Keratinocyte (primary cell): ENCODE measurements at regions not wholly inside any gene's neighbourhood (a gene's known extent, or its start where the extent isn't known, plus 50 kb on each side); places are given as distances from the start of the nearest gene placed in this dataset.

Experiments
- DNase-seq: peaks from one replicate; pipeline ENCODE4 v3.0.0-alpha.2; 2011; ENCODE audit warnings: low read depth, missing footprints, low spot score
- FAIRE-seq: peaks from 2 replicates; lab custom pipeline; 2011; peaks lifted over from hg19 to GRCh38; lab: Jason Lieb, UNC
- H2AFZ ChIP-seq: 2 replicates; pipeline ENCODE4 v1.6.0; 2012; ENCODE audit warnings: low read length, control low read depth, inconsistent platforms; ENCODE audit not compliant: control insufficient read depth
- H3K27ac ChIP-seq: 2 replicates; pipeline ENCODE4 v1.5.1; 2011; ENCODE audit warnings: low read length; ENCODE audit not compliant: control insufficient read depth, insufficient read depth
- H3K27me3 ChIP-seq: 3 replicates; pipeline ENCODE4 v1.6.0; 2011; ENCODE audit warnings: low read length; ENCODE audit not compliant: control insufficient read depth, insufficient read depth; ENCODE audit errors: extremely low read depth
- H3K36me3 ChIP-seq, 2 experiments: 2 replicates in 1 of 2; 3 replicates in 1 of 2; pipeline ENCODE4 v1.5.1; 2011; ENCODE audit warnings: low read length in 2 of 2, mild to moderate bottlenecking in 1 of 2; ENCODE audit not compliant: control insufficient read depth in 2 of 2, insufficient read depth in 2 of 2; ENCODE audit errors: extremely low read depth in 1 of 2
- H3K4me1 ChIP-seq: 3 replicates; pipeline ENCODE4 v1.5.1; 2011; ENCODE audit warnings: low read length; ENCODE audit not compliant: control insufficient read depth, insufficient read depth; ENCODE audit errors: extremely low read depth
- H3K4me2 ChIP-seq: 3 replicates; pipeline ENCODE4 v1.6.0; 2011; ENCODE audit warnings: low read depth, low read length; ENCODE audit not compliant: control insufficient read depth, insufficient read depth; ENCODE audit errors: extremely low read depth
- H3K4me3 ChIP-seq, 3 experiments: fragments of 200-600 bp in 1 of 3; sonication (generic) in 1 of 3; 2 replicates in 2 of 3; 3 replicates in 1 of 3; pipeline ENCODE4 v1.5.1; 2011 to 2016; ENCODE audit warnings: low read length in 3 of 3, mild to moderate bottlenecking in 3 of 3, control low read depth in 2 of 3, inconsistent platforms in 1 of 3, low read depth in 1 of 3, mixed read lengths in 1 of 3, mixed run types in 1 of 3, moderate library complexity in 1 of 3; ENCODE audit not compliant: control insufficient read depth in 2 of 3, insufficient read depth in 2 of 3; ENCODE audit errors: extremely low read depth in 1 of 3
- H3K79me2 ChIP-seq: 2 replicates; pipeline ENCODE4 v1.6.0; 2012; ENCODE audit warnings: low read length; ENCODE audit not compliant: control insufficient read depth, insufficient read depth
- H3K9ac ChIP-seq: 3 replicates; pipeline ENCODE4 v1.6.0; 2011; ENCODE audit warnings: low read length; ENCODE audit not compliant: control insufficient read depth, insufficient read depth; ENCODE audit errors: extremely low read depth
- H3K9me1 ChIP-seq: 3 replicates; pipeline ENCODE4 v1.6.0; 2011; ENCODE audit warnings: low read length; ENCODE audit not compliant: control insufficient read depth, insufficient read depth; ENCODE audit errors: extremely low read depth
- H3K9me3 ChIP-seq: 2 replicates; pipeline ENCODE4 v1.5.1; 2012; ENCODE audit warnings: low read depth, low read length; ENCODE audit not compliant: control insufficient read depth
- H4K20me1 ChIP-seq: 3 replicates; pipeline ENCODE4 v1.6.0; 2011; ENCODE audit warnings: low read length; ENCODE audit not compliant: control insufficient read depth, insufficient read depth; ENCODE audit errors: extremely low read depth
- CTCF ChIP-seq, 3 experiments: IDR thresholded peaks in 1 of 3; conservative IDR thresholded peaks in 1 of 3; optimal IDR thresholded peaks in 1 of 3; 2 replicates in 2 of 3; 3 replicates in 1 of 3; pipeline versions ENCODE3 to v1.5.1; 2011; ENCODE audit warnings: low read length in 3 of 3, mild to moderate bottlenecking in 3 of 3, moderate library complexity in 2 of 3, control low read depth in 1 of 3, inconsistent platforms in 1 of 3; ENCODE audit not compliant: insufficient read depth in 2 of 3; ENCODE audit errors: extremely low read depth in 1 of 3
- EZH2 ChIP-seq: IDR thresholded peaks from one replicate; pipeline ENCODE4 v1.6.1; 2012; ENCODE audit warnings: inconsistent platforms, mild to moderate bottlenecking, low read length, moderate library complexity
- dilution Hi-C: fragments of 300-500 bp; cut with MboI; formaldehyde crosslinking; loops from one replicate; pipeline ENCODE4 v1.7.0; 2020; ENCODE audit warnings: low sequenced_read_pairs; ENCODE audit not compliant: extremely low pct_ligation_motif_present

- H3K4me2 ChIP-seq = no peak overlapping the region
- no peaks in the 10 kb centered on the region for H3K4me1 ChIP-seq
- no peak overlapping the region for H3K4me3 ChIP-seq
- FAIRE-seq (no peak), DNase-seq (no peak)
- TF ChIP-seq EZH2 = no peak
- TF ChIP-seq CTCF (optimal IDR thresholded peaks at IDR 0.05 in 1 of 3, IDR thresholded peaks at IDR 0.05 in 1 of 3, conservative IDR thresholded peaks at IDR 0.05 in 1 of 3; ENCODE audit: extremely low read depth in 1 of 3, insufficient read depth in 2 of 3, low read length in 3 of 3) = no peak
- no peak overlapping the region for H3K9ac ChIP-seq
- H3K79me2 ChIP-seq = no peaks in the 10 kb centered on the region
- no peaks in the 10 kb centered on the region for H3K9me3 ChIP-seq
- H2AFZ ChIP-seq = no peak overlapping the region
- no peaks in the 10 kb centered on the region for H3K9me1 ChIP-seq
- dilution Hi-C loops = no loop called here
- H3K27ac ChIP-seq = no peak overlapping the region
- no peaks in the 10 kb centered on the region for H4K20me1 ChIP-seq
- no peaks in the 10 kb centered on the region for H3K27me3 ChIP-seq
- no peaks in the 10 kb centered on the region for H3K36me3 ChIP-seq
Measured at GRCh38 chr7:38027884-38028455, 107.5 kb downstream of the EPDR1 start.

- FAIRE-seq (no peak), DNase-seq (no peak)
- Histone ChIP-seq H3K9me3 (no peaks in the 10 kb centered on the region), H3K27ac (no peak overlapping the region), H4K20me1 (no peaks in the 10 kb centered on the region), H3K4me3 (no peak overlapping the region), H3K4me1 (no peaks in the 10 kb centered on the region), H3K27me3 (no peaks in the 10 kb centered on the region), H3K9ac (no peak overlapping the region), H2AFZ (no peak overlapping the region), H3K79me2 (no peaks in the 10 kb centered on the region), H3K4me2 (no peak overlapping the region), H3K9me1 (no peaks in the 10 kb centered on the region), H3K36me3 (no peaks in the 10 kb centered on the region)
- no peak for TF ChIP-seq CTCF (optimal IDR thresholded peaks at IDR 0.05 in 1 of 3, IDR thresholded peaks at IDR 0.05 in 1 of 3, conservative IDR thresholded peaks at IDR 0.05 in 1 of 3; ENCODE audit: extremely low read depth in 1 of 3, insufficient read depth in 2 of 3, low read length in 3 of 3)
- dilution Hi-C loops = no loop called here
Measured at GRCh38 chr7:38034062-38034908, 113.8 kb downstream of the EPDR1 start.
